ENCODE measurements at regions not wholly inside any gene's neighbourhood (a gene's known extent, or its start where the extent isn't known, plus 50 kb on each side); places are given as distances from the start of the nearest gene placed in this dataset.
A peak's percentile ranks its signal among the peaks of the same experiment; 100 is the strongest.

DNA sequence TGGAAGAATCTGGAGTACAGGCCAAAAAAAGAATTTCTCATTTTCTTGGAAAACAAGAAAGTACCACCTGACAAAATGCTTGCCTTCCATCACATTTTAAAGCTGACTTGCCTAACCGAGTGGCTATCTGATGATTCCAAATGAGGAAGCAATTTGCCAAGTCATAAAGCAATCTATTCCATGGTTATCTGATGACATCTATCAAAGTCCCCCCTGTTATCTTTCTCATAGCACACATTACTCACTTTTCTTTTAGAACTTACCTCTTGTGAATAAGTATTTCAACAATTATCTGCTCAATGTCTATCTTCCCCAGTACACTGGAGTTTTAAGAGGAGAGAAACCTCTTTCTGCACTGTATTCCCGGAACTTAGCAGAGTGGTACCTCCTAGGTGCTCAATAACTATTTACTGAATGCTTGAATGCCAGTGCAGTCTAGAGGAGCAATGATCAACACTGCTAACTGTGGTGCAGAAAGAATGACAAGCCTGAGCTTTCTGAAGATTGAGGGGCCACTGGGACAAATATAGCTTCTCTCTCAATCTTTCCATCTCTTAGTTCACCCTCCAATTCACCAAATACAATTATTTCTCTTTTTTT lies 186.3 kb upstream of the ATP11B start:
- H3K27me3 ChIP-seq (ENCODE audit: insufficient read depth, low read depth) = no peaks in the 10 kb centered on the region
- intact Hi-C loops (cut with micrococcal nuclease; ENCODE audit: unreplicated experiment) = loop anchor here (5.0 kb wide), 1 partner anchor 75 kb away; no protein-coding TSS in a partner anchor
- CTCF ChIA-PET = no interaction called here
- DNase-seq = no peak
- no peaks in the 10 kb centered on the region for H4K20me1 ChIP-seq (ENCODE audit: insufficient read depth)
- no peak overlapping the region for H2AFZ ChIP-seq
- POLR2A ChIA-PET (ENCODE audit: unreplicated experiment) = no interaction called here
- peaks cover 37% of the 10 kb centered on the region for H3F3A ChIP-seq (ENCODE audit: insufficient read depth, low read depth)
- H3K27ac ChIP-seq = no peak overlapping the region
- no peaks in the 10 kb centered on the region for H3K9me2 ChIP-seq (ENCODE audit: insufficient read depth)
- H3K4me2 ChIP-seq = no peak overlapping the region
- no peaks in the 10 kb centered on the region for H3K9me3 ChIP-seq (ENCODE audit: insufficient read depth, low read depth)
- TF ChIP-seq EZH2 (IDR thresholded peaks at IDR 0.05; ENCODE audit: low read depth) = no peak
- TF ChIP-seq, protein P1, sequence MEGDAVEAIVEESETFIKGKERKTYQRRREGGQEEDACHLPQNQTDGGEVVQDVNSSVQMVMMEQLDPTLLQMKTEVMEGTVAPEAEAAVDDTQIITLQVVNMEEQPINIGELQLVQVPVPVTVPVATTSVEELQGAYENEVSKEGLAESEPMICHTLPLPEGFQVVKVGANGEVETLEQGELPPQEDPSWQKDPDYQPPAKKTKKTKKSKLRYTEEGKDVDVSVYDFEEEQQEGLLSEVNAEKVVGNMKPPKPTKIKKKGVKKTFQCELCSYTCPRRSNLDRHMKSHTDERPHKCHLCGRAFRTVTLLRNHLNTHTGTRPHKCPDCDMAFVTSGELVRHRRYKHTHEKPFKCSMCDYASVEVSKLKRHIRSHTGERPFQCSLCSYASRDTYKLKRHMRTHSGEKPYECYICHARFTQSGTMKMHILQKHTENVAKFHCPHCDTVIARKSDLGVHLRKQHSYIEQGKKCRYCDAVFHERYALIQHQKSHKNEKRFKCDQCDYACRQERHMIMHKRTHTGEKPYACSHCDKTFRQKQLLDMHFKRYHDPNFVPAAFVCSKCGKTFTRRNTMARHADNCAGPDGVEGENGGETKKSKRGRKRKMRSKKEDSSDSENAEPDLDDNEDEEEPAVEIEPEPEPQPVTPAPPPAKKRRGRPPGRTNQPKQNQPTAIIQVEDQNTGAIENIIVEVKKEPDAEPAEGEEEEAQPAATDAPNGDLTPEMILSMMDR (conservative IDR thresholded peaks at IDR 0.05) = no peak
- BruUV-seq (replicated peaks) = no TSS peak
- H3K4me1 ChIP-seq (replicated peaks; ENCODE audit: insufficient read depth) = peaks cover 39% of the 10 kb centered on the region
- H3K79me2 ChIP-seq (ENCODE audit: low read depth) = no peaks in the 10 kb centered on the region
- H3K4me3 ChIP-seq = no peak overlapping the region
- H3K36me3 ChIP-seq (ENCODE audit: low read depth) = no peaks in the 10 kb centered on the region

DNA sequence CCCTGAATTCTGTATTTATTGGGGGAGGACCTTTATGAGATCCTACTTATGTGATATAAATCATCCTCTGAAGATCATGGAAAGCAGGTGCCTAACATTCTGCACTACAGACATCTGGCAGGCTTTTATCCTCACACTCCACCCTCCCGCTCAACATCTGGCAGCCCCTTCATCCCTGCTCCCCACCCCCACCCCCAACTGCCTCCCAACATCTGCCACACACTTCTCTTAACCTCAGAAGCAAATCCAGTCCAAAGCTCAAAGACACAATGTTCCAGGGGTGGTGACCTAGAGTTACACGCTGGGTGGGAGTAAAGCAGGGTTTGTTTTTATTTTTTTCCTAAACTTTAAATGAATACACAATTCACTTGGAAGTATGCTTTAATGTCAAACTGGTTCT lies 184.5 kb upstream of the ATP11B start:
- no peaks in the 10 kb centered on the region for H3K36me3 ChIP-seq (ENCODE audit: low read depth)
- ChIA-PET CTCF (no interaction called here), POLR2A (ENCODE audit: unreplicated experiment) (no interaction called here)
- no peaks in the 10 kb centered on the region for H4K20me1 ChIP-seq (ENCODE audit: insufficient read depth)
- peaks cover 39% of the 10 kb centered on the region for H3K4me1 ChIP-seq (replicated peaks; ENCODE audit: insufficient read depth)
- DNase-seq = no peak
- H3F3A ChIP-seq (ENCODE audit: insufficient read depth, low read depth) = peaks cover 37% of the 10 kb centered on the region
- peak overlapping the region; percentile 80 for H3K27ac ChIP-seq
- no peaks in the 10 kb centered on the region for H3K9me2 ChIP-seq (ENCODE audit: insufficient read depth)
- H3K27me3 ChIP-seq (ENCODE audit: insufficient read depth, low read depth) = no peaks in the 10 kb centered on the region
- peak overlapping the region; percentile 50 for H3K4me2 ChIP-seq
- no peaks in the 10 kb centered on the region for H3K9me3 ChIP-seq (ENCODE audit: insufficient read depth, low read depth)
- peak overlapping the region; percentile 5; the same call in 1 of the 2 replicates for H3K4me3 ChIP-seq
- no peaks in the 10 kb centered on the region for H3K79me2 ChIP-seq (ENCODE audit: low read depth)
- TF ChIP-seq, protein P1 (conservative IDR thresholded peaks at IDR 0.05) = no peak
- no peak for TF ChIP-seq EZH2 (IDR thresholded peaks at IDR 0.05; ENCODE audit: low read depth)
- H2AFZ ChIP-seq = peak overlapping the region; percentile 53; the same call in 1 of the 2 replicates
- intact Hi-C loops (cut with micrococcal nuclease; ENCODE audit: unreplicated experiment) = loop anchor here (5.0 kb wide), 1 partner anchor 77 kb away; no protein-coding TSS in a partner anchor
- BruUV-seq (replicated peaks) = no TSS peak

DNA sequence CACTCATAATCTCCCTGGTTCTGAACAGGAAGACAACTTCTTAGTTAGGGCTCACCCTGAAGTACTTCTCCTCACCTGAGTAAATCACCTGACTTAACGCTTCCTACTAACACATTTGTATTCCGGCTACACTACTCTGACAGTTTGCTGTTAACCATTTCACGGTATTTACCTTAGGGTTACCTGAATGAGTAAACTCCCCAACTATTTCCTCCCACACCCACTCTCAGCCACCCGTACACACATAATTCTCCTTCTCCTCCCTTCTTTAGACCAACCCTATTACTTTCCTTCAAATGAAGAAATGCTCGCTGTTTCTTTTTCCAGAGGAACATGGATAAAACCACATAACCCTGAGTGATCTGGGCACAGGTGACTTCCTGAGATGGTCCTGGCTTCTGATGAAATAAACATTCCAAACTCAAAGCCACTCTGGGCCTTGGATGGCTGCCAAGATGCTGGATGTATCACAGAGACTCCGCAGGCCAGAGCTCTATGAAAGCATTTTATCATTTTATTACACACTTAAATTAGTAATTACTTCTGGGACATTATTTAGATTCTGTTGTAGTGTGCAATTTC lies 183.6 kb upstream of the ATP11B start:
- H3K9me3 ChIP-seq (ENCODE audit: insufficient read depth, low read depth) = no peaks in the 10 kb centered on the region
- DNase-seq = peak; percentile 78 to 98
- TF ChIP-seq EZH2 (IDR thresholded peaks at IDR 0.05; ENCODE audit: low read depth) = no peak
- TF ChIP-seq, protein P1 (conservative IDR thresholded peaks at IDR 0.05) = no peak
- H3K27ac ChIP-seq = peak overlapping the region; percentile 80
- H3F3A ChIP-seq (ENCODE audit: insufficient read depth, low read depth) = peaks cover 37% of the 10 kb centered on the region
- POLR2A ChIA-PET (ENCODE audit: unreplicated experiment) = interaction anchor here (0.5 kb wide), 1 partner anchor 326 kb away, joined by 4 read pairs; no protein-coding TSS in a partner anchor
- CTCF ChIA-PET = no interaction called here
- peak overlapping the region; percentile 50 for H3K4me2 ChIP-seq
- no peaks in the 10 kb centered on the region for H3K27me3 ChIP-seq (ENCODE audit: insufficient read depth, low read depth)
- H3K4me1 ChIP-seq (replicated peaks; ENCODE audit: insufficient read depth) = peaks cover 39% of the 10 kb centered on the region
- H3K4me3 ChIP-seq = peak overlapping the region; percentile 2; the same call in 1 of the 2 replicates
- intact Hi-C loops (cut with micrococcal nuclease; ENCODE audit: unreplicated experiment) = loop anchor here (5.0 to 10.0 kb wide), 3 partner anchors 77 to 1805 kb away; no protein-coding TSS in a partner anchor
- H4K20me1 ChIP-seq (ENCODE audit: insufficient read depth) = no peaks in the 10 kb centered on the region
- peak overlapping the region; percentile 53 for H2AFZ ChIP-seq
- no TSS peak for BruUV-seq (replicated peaks)
- H3K9me2 ChIP-seq (ENCODE audit: insufficient read depth) = no peaks in the 10 kb centered on the region
- no peaks in the 10 kb centered on the region for H3K79me2 ChIP-seq (ENCODE audit: low read depth)
- H3K36me3 ChIP-seq (ENCODE audit: low read depth) = no peaks in the 10 kb centered on the region

Measured in PC-9 (cell line).